Glutamatergic neuron (in vitro differentiated cells): ENCODE measurements at regions not wholly inside any gene's neighbourhood (a gene's known extent, or its start where the extent isn't known, plus 50 kb on each side); places are given as distances from the start of the nearest gene placed in this dataset.

ENCODE experiments used
- DNase-seq: peaks from one replicate; pipeline ENCODE4 v3.0.0; 2022
- H3K27ac Mint-ChIP-seq: one replicate; pipeline ENCODE4 v1.8.0; 2020; ENCODE audit warnings: mild to moderate bottlenecking, mixed read lengths, inconsistent platforms; ENCODE audit not compliant: unreplicated experiment
- H3K27me3 Mint-ChIP-seq: one replicate; pipeline ENCODE4 v1.8.0; 2020; ENCODE audit warnings: mild to moderate bottlenecking, moderate library complexity, mixed read lengths, inconsistent platforms; ENCODE audit not compliant: unreplicated experiment
- H3K36me3 Mint-ChIP-seq: one replicate; pipeline ENCODE4 v1.8.0; 2020; ENCODE audit warnings: mild to moderate bottlenecking, mixed read lengths, inconsistent platforms; ENCODE audit not compliant: unreplicated experiment
- H3K4me1 Mint-ChIP-seq: one replicate; pipeline ENCODE4 v1.8.0; 2020; ENCODE audit warnings: mild to moderate bottlenecking, low read depth, mixed read lengths, inconsistent platforms; ENCODE audit not compliant: unreplicated experiment
- H3K4me3 Mint-ChIP-seq: one replicate; pipeline ENCODE4 v1.8.0; 2020; ENCODE audit warnings: mild to moderate bottlenecking, mixed read lengths, inconsistent platforms; ENCODE audit not compliant: unreplicated experiment
- H3K9me3 Mint-ChIP-seq: one replicate; pipeline ENCODE4 v1.8.0; 2020; ENCODE audit warnings: mild to moderate bottlenecking, moderate library complexity, mixed read lengths, inconsistent platforms; ENCODE audit not compliant: unreplicated experiment
- TF ChIP-seq, protein P1 (sequence below): fragments of 200-600 bp; sonication (generic); IDR thresholded peaks from one replicate; pipeline ENCODE4 v1.5.0; 2021; ENCODE audit not compliant: partially characterized antibody, unreplicated experiment

DNA sequence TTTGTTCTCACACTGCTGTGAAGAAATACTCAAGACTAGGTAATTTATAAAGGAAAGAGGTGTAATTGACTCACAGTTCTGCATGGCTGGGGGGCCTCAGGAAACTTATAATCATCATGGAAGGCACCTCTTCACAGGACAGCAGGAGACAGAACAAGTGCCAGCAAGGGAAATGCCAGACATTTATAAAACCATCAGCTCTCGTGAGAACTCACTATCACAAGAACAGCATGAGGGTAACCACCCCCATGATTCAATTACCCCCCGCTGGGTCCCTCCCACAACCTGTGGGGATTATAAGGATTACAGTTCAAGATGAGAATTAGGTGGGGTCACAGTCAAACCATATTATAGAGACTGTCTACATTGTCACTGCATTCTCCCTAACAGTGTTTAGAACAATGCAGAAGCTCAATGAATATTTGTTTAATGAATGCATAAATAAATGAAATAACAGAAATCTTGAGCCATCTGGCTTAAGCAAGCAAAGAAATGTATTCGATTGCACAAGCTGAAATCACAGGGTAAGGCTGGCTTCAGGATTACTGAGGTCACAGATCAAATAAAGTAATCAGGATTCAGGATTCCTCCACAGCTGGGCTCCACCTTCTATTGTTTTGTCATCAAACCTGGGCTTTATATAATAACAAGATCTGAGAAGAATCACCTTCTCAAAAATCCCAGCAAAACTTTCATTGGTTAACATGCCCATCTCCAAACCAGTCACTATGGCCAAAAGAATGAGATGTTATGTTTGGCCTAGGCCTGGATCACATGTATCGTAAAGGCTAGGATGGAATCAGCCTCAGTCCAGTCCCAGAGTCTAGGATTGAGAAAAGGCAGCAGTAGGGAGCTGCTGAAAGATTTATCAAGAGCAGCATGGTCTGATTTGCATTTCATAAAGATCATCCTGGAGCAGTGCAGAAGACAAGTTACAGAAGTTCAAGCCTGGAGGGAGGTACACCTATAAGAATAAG, 137.8 kb upstream of the UBASH3B start:
- H3K36me3 Mint-ChIP-seq, result no peaks in the 10 kb centered on the region
- no peaks in the 10 kb centered on the region for H3K9me3 Mint-ChIP-seq
- no peaks in the 10 kb centered on the region for H3K27me3 Mint-ChIP-seq
- H3K4me3 Mint-ChIP-seq, result no peak overlapping the region
- no peaks in the 10 kb centered on the region for H3K4me1 Mint-ChIP-seq
- no peak overlapping the region for H3K27ac Mint-ChIP-seq
- DNase-seq, result no peak
- TF ChIP-seq, protein P1, sequence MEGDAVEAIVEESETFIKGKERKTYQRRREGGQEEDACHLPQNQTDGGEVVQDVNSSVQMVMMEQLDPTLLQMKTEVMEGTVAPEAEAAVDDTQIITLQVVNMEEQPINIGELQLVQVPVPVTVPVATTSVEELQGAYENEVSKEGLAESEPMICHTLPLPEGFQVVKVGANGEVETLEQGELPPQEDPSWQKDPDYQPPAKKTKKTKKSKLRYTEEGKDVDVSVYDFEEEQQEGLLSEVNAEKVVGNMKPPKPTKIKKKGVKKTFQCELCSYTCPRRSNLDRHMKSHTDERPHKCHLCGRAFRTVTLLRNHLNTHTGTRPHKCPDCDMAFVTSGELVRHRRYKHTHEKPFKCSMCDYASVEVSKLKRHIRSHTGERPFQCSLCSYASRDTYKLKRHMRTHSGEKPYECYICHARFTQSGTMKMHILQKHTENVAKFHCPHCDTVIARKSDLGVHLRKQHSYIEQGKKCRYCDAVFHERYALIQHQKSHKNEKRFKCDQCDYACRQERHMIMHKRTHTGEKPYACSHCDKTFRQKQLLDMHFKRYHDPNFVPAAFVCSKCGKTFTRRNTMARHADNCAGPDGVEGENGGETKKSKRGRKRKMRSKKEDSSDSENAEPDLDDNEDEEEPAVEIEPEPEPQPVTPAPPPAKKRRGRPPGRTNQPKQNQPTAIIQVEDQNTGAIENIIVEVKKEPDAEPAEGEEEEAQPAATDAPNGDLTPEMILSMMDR, result no peak

DNA sequence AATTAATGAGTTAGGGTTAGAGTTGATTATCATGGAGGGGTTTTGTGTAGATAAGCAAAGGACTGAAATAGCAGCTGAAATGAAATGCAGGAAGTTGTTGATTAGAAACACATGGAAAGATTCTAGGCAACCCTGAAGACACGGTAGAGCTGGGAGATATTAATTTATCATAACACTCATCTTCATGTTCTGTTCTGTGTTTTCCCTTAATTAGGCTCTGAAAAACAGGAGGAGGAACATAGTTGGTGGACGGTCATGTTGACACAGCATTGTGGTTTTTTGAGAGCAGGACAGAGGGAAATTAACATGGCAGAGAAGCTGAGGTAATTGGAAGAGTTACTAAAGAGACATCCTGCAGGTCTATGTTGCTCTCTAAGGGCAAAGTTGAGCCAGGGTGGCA, 138.8 kb upstream of the UBASH3B start:
- no peaks in the 10 kb centered on the region for H3K36me3 Mint-ChIP-seq
- no peak overlapping the region for H3K4me3 Mint-ChIP-seq
- H3K9me3 Mint-ChIP-seq, result no peaks in the 10 kb centered on the region
- TF ChIP-seq, protein P1, result no peak
- no peaks in the 10 kb centered on the region for H3K27me3 Mint-ChIP-seq
- no peak overlapping the region for H3K27ac Mint-ChIP-seq
- H3K4me1 Mint-ChIP-seq, result no peaks in the 10 kb centered on the region
- no peak for DNase-seq

DNA sequence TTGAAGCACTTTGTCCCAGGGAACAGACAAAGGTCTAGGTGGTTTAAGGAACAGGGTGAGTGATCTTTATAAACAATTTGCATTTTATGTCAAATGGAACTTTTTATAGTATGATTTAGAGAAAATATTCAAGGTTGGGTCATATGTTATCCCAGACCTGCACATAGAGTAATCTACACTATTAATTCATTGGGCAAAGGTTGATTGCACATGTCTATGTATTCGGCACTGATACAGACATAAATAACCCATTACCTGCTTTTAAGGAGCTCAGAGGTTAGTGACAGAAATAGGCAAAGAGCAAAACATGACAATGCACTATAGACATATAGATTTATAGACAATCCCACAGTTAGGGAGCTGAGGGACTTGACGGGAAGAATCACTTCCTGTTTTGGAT, 141.5 kb upstream of the UBASH3B start:
- Mint-ChIP-seq H3K4me1 (no peaks in the 10 kb centered on the region), H3K27ac (no peak overlapping the region), H3K4me3 (no peak overlapping the region), H3K36me3 (no peaks in the 10 kb centered on the region), H3K9me3 (no peaks in the 10 kb centered on the region), H3K27me3 (no peaks in the 10 kb centered on the region)
- no peak for DNase-seq
- TF ChIP-seq, protein P1, result no peak

DNA sequence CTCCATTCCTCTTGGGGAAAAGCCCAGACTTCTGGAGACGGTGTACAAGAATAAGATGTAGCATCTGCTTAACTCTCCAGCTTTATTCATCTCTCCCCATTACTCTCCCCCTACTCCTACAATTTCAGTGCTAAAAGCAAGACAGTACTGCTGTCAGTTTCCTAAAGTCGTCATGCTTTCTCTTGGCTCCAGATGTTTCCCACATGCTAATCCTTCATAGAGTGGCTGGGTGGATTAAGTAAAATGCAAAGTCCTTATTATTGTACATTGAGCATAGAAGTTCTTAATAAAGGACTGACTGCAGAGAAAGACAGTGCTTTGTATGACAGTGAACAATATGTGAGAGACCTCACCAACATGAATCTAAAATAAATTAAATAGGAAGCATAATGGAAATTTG, 142.2 kb upstream of the UBASH3B start:
- Mint-ChIP-seq H3K9me3 (no peaks in the 10 kb centered on the region), H3K27ac (no peak overlapping the region), H3K36me3 (no peaks in the 10 kb centered on the region), H3K4me3 (no peak overlapping the region), H3K4me1 (no peaks in the 10 kb centered on the region), H3K27me3 (no peaks in the 10 kb centered on the region)
- TF ChIP-seq, protein P1, result no peak
- DNase-seq, result no peak

DNA sequence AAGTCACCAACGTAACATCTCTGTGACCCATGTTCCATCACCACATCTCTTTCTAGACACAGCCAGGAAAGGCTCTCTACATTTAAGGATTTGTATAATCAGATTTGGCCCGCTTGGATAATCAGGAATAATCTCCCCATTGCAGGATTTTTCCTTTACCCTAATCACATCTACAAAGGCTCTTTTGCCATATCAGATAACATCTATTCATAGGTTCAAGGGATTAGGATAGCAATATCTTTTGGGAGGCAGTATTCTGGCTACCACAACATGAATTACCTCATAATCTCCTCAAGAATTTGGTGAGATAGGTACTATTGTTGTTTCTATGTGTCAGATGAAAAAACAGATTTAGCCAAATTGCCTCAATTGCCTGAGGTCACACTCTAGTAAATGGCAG, 142.8 kb upstream of the UBASH3B start:
- Mint-ChIP-seq H3K36me3 (no peaks in the 10 kb centered on the region), H3K27ac (no peak overlapping the region), H3K4me3 (no peak overlapping the region), H3K4me1 (no peaks in the 10 kb centered on the region), H3K27me3 (no peaks in the 10 kb centered on the region), H3K9me3 (no peaks in the 10 kb centered on the region)
- TF ChIP-seq, protein P1, result no peak
- DNase-seq, result no peak
